Endothelial cell (in vitro differentiated cells): ENCODE measurements at regions not wholly inside any gene's neighbourhood (a gene's known extent, or its start where the extent isn't known, plus 50 kb on each side); places are given as distances from the start of the nearest gene placed in this dataset.

Source experiments
- DNase-seq: peaks from one replicate; pipeline ENCODE4 v3.0.0; 2021; ENCODE audit warnings: low spot score
- H3K27ac Mint-ChIP-seq: one replicate; pipeline ENCODE4 v1.8.0; 2021; ENCODE audit warnings: mixed read lengths, inconsistent platforms; ENCODE audit not compliant: unreplicated experiment
- H3K27me3 Mint-ChIP-seq: one replicate; pipeline ENCODE4 v1.8.0; 2021; ENCODE audit warnings: mild to moderate bottlenecking, moderate library complexity, mixed read lengths, inconsistent platforms; ENCODE audit not compliant: unreplicated experiment
- H3K36me3 Mint-ChIP-seq: one replicate; pipeline ENCODE4 v1.8.0; 2021; ENCODE audit warnings: mild to moderate bottlenecking, low read depth, mixed read lengths, inconsistent platforms; ENCODE audit not compliant: unreplicated experiment
- H3K4me1 Mint-ChIP-seq: one replicate; pipeline ENCODE4 v1.8.0; 2021; ENCODE audit warnings: mild to moderate bottlenecking, mixed read lengths, inconsistent platforms; ENCODE audit not compliant: unreplicated experiment
- H3K4me3 Mint-ChIP-seq: one replicate; pipeline ENCODE4 v1.8.0; 2021; ENCODE audit warnings: mild to moderate bottlenecking, mixed read lengths, inconsistent platforms; ENCODE audit not compliant: unreplicated experiment
- H3K9me3 Mint-ChIP-seq: one replicate; pipeline ENCODE4 v1.8.0; 2021; ENCODE audit warnings: mixed read lengths, inconsistent platforms; ENCODE audit not compliant: unreplicated experiment
- TF ChIP-seq, protein P1 (sequence below): fragments of 200-600 bp; sonication (generic); IDR thresholded peaks from one replicate; pipeline ENCODE4 v1.5.0; 2021; ENCODE audit warnings: antibody characterized with exemption; ENCODE audit not compliant: unreplicated experiment

- Mint-ChIP-seq H3K9me3 (no peaks in the 10 kb centered on the region), H3K4me3 (no peak overlapping the region), H3K4me1 (peaks cover 7% of the 10 kb centered on the region), H3K36me3 (no peaks in the 10 kb centered on the region), H3K27ac (no peak overlapping the region), H3K27me3 (peaks cover 5% of the 10 kb centered on the region)
- TF ChIP-seq, protein P1, sequence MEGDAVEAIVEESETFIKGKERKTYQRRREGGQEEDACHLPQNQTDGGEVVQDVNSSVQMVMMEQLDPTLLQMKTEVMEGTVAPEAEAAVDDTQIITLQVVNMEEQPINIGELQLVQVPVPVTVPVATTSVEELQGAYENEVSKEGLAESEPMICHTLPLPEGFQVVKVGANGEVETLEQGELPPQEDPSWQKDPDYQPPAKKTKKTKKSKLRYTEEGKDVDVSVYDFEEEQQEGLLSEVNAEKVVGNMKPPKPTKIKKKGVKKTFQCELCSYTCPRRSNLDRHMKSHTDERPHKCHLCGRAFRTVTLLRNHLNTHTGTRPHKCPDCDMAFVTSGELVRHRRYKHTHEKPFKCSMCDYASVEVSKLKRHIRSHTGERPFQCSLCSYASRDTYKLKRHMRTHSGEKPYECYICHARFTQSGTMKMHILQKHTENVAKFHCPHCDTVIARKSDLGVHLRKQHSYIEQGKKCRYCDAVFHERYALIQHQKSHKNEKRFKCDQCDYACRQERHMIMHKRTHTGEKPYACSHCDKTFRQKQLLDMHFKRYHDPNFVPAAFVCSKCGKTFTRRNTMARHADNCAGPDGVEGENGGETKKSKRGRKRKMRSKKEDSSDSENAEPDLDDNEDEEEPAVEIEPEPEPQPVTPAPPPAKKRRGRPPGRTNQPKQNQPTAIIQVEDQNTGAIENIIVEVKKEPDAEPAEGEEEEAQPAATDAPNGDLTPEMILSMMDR = no peak
- DNase-seq = no peak
Observed at GRCh38 chr13:24613128-24613527, 67.1 kb upstream of the ATP12A start.

DNA sequence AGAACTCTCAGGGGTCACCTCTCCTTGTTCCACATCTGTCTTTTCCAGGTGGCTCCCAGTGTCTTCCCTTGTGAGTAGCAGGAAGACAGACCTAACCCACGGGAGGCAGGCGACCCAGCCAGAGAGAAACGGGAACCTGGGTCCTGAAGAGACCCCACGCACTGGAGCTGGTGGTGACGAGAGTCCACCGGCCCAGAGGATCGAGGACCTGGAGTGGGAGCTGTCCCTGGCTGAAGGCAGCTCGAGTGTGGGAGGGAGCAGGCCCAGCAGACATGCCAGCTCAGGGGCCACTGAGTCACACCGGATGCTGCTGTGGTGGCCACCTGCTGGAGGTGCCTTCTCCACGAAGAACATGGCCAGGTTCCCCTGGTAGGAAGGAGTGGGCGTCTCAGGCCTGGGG, 66.5 kb upstream of the ATP12A start:
- no peak overlapping the region for H3K27ac Mint-ChIP-seq
- no peak for DNase-seq
- peaks cover 8% of the 10 kb centered on the region for H3K4me1 Mint-ChIP-seq
- no peaks in the 10 kb centered on the region for H3K9me3 Mint-ChIP-seq
- H3K4me3 Mint-ChIP-seq = no peak overlapping the region
- TF ChIP-seq, protein P1 = no peak
- H3K36me3 Mint-ChIP-seq = no peaks in the 10 kb centered on the region
- peaks cover 5% of the 10 kb centered on the region for H3K27me3 Mint-ChIP-seq

- DNase-seq = no peak
- TF ChIP-seq, protein P1 = no peak
- Mint-ChIP-seq H3K9me3 (no peaks in the 10 kb centered on the region), H3K27me3 (peaks cover 7% of the 10 kb centered on the region), H3K36me3 (no peaks in the 10 kb centered on the region), H3K4me1 (peaks cover 8% of the 10 kb centered on the region), H3K4me3 (no peak overlapping the region), H3K27ac (no peak overlapping the region)
Observed at GRCh38 chr13:24614306-24615080, 65.7 kb upstream of the ATP12A start.

GRCh38 chr13:24615114-24615513, 65.1 kb upstream of the ATP12A start:
- DNase-seq = no peak
- Mint-ChIP-seq H3K36me3 (no peaks in the 10 kb centered on the region), H3K4me1 (peaks cover 8% of the 10 kb centered on the region), H3K9me3 (no peaks in the 10 kb centered on the region), H3K27ac (no peak overlapping the region), H3K27me3 (peaks cover 7% of the 10 kb centered on the region), H3K4me3 (no peak overlapping the region)
- TF ChIP-seq, protein P1 = no peak

DNA sequence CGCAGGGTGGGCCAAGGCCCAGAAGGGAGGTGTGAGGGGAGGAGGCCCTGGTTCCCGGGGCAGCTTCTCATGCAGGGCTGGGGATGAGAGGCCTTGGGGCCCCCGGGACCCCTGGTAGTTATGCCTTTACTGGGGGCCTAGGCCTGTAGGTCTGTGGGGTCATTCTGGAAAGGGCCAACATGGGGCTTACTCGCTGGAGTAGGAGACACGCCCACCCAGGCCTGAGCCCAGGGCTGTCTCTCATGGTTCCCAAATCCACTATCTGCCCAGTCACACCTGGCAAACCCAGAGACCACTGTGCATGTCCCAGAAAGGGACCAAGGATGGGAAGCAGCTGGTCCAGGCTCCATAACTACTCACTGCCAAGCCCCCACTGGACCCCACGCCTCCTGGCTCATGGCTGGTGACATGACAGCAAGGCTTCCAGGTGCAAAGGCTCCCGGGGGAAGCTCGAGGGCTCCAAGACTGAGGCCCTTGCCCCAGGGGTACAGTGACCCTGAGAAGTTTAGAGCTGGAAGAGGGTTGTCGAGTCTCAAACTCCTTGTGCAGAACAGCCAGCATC, 64.2 kb upstream of the ATP12A start:
- no peak for DNase-seq
- H3K4me3 Mint-ChIP-seq = no peak overlapping the region

More for the DNA sequence above, 64.2 kb upstream of the ATP12A start:
- no peaks in the 10 kb centered on the region for H3K36me3 Mint-ChIP-seq
- H3K27me3 Mint-ChIP-seq = peaks cover 7% of the 10 kb centered on the region
- peaks cover 8% of the 10 kb centered on the region for H3K4me1 Mint-ChIP-seq
- TF ChIP-seq, protein P1 = no peak
- H3K9me3 Mint-ChIP-seq = no peaks in the 10 kb centered on the region
- H3K27ac Mint-ChIP-seq = no peak overlapping the region
